ENCODE measurements at regions not wholly inside any gene's neighbourhood (a gene's known extent, or its start where the extent isn't known, plus 50 kb on each side); places are given as distances from the start of the nearest gene placed in this dataset.
"Not testable (repeated sequence)": the region's sequence is repeated elsewhere in the genome, so short reads cannot be mapped to it uniquely, and the experiment has no call there.

DNA sequence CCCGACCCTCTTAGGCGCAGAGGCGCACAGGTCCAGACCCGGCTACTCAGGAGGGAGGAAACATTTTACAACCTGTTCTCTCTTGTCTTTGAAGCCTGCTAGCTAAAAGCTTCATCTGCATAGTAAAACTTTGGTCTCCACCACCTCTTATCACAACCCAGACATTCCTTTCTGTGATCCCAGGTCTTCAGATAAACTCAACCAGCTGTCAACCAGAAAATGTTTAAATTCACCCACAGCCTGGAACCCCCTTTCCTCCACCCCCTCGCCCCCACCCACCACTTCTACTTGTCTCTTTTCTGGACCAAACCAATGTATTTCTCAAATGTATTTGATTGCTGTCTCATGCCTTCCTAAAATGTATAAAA is 169.1 kb upstream of the PRKX start:
- not testable (repeated sequence) for DNase-seq

DNA sequence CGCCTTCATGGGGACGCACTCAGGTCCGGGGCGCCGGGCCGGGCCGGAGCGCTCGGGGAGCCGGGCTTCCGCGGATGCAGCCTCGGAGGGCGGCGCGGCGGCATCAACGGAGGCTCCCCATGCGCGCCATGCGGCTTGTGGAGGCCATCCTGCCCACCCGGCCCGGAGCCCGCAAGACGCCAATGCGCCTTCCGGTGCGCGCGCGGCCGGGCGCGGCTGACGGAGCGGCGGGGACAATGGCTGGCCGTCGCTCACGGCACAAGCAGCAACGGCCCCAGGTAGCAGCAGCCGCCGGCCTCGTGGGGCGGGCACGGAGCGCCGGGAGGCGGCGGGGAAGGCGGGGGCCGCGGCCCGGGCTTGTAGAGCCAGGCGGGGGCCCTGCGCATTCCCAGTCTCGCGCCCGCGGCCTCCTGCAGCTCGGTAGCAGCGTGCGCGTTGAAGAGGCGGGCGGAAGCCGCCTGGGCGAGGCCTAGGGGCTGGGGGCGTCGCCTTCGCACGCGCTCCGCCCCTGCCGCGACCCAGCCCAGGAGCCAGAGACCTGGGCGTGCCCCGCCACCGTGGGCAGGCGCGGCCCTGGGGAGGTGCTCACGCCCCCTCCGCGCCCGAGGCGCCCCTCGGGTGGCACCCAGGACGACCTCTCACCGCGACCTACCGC is 168.6 kb upstream of the PRKX start:
- not testable (repeated sequence) for DNase-seq

DNA sequence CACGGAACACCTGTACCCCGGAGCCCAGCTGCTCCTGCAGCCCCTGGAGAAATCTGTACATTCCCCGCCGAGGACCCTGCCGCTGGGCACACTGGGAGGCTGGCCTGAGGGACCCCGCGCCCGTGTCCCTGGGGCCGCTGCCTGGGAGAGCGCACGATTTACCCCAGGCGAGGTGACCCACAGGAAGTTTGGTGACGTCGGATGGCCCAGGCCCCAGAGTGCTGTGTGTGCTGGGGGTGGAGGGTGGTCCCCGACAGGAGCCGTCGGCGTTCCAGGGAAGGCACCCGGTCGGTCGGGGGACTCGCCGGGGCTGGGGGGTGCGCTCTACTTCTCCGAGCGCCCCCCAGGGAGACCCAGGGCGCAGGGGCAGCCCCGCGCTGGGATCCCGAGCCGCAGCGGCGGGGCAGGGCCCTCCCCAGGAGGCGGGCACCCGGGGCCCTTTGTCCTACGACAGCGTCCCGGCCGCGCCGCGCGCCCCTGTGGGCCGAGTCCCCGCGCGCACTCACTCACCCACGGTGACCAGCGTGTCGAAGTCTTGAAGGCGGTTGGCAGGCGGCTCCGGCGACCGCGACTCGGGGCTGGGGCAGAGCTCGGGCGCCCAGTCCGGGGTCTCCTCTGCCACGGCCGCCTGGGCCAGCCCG is 167.9 kb upstream of the PRKX start:
- DNase-seq: not testable (repeated sequence)

DNA sequence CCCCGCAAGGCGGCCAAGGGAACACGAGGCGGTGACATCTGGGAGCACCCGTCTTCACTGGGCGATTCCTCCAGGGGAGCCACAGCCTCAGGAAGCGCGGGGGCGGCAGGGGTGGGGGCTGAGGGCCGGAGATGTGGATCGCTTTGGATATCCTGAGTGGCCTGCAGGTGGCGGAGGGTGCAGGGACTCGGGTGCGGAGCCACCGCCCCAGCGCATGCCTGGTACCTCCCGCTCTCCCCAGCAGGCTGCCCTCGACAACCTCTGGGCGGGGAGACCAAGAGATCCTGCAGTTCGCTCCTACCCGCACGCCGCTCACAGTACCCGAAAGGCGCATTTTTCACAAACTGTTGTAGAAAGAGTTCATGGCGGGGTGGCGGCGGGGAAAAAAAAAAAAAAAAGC is 162.9 kb upstream of the PRKX start:
- not testable (repeated sequence) for DNase-seq

DNA sequence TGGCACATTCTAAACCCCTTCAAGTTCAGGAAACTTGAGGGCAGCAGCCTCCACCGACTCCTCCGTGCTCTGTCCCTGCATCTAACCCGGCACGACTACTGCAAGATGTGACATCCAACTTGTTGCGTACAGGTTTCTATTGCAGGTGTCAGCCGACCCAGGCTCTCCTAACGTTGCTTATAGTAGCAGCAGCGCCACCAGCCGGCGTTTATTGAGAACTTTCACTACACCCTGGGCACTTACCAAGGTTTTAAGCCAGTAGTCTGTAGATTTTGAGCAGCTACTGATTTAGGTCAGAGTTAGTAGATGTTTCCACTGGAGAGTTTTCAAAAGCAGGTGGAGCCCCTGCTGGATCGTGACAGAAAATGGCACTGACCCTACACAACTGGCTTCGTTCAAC is 162.2 kb upstream of the PRKX start:
- DNase-seq: not testable (repeated sequence)

DNA sequence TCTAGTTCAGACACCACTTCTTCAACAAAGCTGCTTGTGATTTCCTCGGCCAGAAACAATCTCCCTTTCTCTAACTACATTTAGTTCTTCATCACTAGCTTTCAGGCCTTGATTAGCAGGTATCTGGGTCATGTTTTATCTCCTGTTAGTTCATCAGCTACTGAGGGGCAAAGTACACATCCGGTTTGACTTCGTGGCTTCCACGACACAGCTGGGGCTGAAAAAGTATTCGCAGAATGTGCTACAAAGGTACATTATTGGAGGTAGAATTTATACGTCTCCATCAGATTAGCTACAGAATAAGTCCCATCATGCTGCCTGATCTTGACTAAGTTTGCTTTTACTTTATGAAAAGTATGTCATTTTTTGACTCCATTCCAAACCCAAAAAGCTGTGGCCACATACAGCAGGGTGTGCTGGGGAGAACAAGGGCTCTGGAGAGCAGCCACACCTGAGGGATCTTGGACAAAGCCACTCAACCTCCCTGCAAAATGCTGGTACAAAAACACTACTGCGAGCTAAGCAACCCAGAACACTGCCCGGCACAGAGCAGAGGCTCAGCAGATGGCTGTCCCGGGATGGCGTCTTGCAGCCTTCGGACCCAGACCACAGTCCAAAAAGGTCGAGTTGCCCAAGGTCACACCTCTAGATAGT is 158.9 kb upstream of the PRKX start:
- DNase-seq: not testable (repeated sequence)

DNA sequence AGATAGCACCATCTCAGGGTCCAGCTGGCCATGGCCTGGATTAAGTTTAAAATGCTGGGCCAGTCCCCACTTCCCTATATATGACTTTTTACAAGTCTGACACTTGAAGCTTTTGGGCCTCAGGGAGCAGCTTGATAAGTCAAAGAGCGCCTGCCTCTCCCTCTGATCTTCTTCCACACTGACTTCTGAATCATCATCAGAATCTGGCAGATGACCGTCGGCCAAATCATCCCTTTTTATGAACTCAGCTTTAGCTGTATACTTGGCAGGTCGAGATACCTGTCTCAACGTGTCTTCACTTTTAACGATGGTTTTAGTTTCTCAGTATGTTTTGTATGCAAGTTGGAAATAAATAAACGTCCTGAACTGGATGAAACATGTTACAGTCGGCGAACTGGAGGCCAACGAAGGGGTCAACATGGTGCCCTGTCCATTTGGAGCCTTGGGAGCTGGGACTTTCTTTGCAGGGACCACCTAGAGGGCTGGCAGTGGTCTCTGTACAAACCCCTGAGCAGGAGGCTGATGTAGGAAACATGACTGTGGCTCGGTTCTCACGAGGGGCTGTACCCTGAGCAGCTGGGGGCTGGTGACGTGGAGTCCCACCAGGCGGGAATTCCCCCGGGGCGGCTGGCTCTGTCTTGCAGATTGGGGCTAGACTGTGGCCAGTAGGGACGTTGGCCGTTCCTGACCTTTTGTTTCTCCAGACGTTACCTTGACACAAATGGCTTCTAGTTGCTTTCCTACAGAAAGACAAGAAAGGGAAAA is 153.8 kb upstream of the PRKX start:
- DNase-seq: not testable (repeated sequence)

DNA sequence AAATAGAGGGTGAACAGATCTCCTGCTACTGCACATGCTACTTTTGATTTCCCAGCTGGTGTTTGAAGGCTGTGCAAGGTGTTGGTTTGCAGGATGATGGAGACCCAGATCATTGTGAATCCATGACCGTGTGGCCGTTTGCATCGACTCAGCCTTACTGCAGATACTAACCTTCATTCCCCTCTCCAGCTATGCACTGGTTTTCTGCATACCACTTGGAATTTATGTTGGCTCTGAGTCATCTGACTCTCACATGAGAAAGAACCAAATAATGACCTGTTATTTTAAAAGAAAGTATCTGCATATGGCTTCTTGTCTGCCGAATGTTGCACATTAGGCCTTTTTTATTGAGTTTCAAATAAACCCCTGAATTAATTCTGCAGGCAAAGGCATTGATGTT is 144.9 kb upstream of the PRKX start:
- DNase-seq: not testable (repeated sequence)

DNA sequence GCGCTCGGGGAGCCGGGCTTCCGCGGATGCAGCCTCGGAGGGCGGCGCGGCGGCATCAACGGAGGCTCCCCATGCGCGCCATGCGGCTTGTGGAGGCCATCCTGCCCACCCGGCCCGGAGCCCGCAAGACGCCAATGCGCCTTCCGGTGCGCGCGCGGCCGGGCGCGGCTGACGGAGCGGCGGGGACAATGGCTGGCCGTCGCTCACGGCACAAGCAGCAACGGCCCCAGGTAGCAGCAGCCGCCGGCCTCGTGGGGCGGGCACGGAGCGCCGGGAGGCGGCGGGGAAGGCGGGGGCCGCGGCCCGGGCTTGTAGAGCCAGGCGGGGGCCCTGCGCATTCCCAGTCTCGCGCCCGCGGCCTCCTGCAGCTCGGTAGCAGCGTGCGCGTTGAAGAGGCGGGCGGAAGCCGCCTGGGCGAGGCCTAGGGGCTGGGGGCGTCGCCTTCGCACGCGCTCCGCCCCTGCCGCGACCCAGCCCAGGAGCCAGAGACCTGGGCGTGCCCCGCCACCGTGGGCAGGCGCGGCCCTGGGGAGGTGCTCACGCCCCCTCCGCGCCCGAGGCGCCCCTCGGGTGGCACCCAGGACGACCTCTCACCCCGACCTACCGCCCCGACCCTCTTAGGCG is 130.2 kb upstream of the PRKX start:
- not testable (repeated sequence) for DNase-seq

DNA sequence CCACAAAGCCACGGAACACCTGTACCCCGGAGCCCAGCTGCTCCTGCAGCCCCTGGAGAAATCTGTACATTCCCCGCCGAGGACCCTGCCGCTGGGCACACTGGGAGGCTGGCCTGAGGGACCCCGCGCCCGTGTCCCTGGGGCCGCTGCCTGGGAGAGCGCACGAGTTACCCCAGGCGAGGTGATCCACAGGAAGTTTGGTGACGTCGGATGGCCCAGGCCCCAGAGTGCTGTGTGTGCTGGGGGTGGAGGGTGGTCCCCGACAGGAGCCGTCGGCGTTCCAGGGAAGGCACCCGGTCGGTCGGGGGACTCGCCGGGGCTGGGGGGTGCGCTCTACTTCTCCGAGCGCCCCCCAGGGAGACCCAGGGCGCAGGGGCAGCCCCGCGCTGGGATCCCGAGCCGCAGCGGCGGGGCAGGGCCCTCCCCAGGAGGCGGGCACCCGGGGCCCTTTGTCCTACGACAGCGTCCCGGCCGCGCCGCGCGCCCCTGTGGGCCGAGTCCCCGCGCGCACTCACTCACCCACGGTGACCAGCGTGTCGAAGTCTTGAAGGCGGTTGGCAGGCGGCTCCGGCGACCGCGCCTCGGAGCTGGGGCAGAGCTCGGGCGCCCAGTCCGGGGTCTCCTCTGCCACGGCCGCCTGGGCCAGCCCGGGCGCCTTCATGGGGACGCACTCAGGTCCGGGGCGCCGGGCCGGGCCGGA is 129.5 kb upstream of the PRKX start:
- DNase-seq: not testable (repeated sequence)

DNA sequence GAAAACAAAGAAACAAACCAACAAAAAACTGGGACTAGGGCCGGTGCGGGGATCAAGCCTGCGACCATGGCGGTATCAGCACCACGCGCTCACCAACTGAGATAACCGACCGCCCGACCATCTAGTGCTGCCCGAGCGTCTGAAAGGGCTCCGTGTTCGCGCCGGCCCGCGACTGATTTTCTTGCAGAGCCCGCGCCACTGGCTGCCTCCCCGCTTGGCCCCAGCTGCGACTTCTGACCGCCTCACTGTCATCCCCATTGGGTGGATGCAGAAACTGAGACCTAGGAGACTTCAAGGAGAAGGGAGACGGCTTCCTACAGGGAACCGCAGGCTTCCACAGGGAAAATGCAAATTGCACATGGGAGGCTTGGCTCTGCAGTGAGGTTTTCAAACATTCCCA is 125.3 kb upstream of the PRKX start:
- DNase-seq: not testable (repeated sequence)

DNA sequence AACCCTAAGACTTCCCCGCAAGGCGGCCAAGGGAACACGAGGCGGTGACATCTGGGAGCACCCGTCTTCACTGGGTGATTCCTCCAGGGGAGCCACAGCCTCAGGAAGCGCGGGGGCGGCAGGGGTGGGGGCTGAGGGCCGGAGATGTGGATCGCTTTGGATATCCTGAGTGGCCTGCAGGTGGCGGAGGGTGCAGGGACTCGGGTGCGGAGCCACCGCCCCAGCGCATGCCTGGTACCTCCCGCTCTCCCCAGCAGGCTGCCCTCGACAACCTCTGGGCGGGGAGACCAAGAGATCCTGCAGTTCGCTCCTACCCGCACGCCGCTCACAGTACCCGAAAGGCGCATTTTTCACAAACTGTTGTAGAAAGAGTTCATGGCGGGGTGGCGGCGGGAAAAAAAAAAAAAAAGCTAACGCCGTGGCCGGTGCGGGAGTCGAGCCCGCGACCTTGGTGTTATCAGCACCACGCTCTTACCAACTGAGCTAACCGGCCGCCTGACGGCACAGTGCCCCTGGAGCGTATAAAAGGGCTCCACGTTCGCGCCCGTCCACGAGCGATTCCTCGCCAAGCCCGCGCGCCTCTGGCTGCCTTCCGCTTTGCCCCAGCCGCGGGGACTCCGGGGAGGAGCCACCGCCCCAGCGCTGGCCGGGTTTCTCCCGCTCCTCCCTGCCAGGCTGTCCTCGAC is 124.7 kb upstream of the PRKX start:
- not testable (repeated sequence) for DNase-seq

DNA sequence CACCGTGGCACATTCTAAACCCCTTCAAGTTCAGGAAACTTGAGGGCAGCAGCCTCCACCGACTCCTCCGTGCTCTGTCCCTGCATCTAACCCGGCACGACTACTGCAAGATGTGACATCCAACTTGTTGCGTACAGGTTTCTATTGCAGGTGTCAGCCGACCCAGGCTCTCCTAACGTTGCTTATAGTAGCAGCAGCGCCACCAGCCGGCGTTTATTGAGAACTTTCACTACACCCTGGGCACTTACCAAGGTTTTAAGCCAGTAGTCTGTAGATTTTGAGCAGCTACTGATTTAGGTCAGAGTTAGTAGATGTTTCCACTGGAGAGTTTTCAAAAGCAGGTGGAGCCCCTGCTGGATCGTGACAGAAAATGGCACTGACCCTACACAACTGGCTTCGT is 123.8 kb upstream of the PRKX start:
- not testable (repeated sequence) for DNase-seq

DNA sequence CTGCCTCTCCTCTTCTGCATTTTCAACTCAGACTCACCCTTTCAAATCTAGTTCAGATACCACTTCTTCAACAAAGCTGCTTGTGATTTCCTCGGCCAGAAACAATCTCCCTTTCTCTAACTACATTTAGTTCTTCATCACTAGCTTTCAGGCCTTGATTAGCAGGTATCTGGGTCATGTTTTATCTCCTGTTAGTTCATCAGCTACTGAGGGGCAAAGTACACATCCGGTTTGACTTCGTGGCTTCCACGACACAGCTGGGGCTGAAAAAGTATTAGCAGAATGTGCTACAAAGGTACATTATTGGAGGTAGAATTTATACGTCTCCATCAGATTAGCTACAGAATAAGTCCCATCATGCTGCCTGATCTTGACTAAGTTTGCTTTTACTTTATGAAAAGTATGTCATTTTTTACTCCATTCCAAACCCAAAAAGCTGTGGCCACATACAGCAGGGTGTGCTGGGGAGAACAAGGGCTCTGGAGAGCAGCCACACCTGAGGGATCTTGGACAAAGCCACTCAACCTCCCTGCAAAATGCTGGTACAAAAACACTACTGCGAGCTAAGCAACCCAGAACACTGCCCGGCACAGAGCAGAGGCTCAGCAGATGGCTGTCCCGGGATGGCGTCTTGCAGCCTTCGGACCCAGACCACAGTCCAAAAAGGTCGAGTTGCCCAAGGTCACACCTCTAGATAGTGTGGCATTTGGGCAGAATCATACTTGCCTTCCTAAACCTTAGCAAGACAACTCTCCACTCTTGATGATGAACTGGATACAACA is 120.5 kb upstream of the PRKX start:
- not testable (repeated sequence) for DNase-seq

DNA sequence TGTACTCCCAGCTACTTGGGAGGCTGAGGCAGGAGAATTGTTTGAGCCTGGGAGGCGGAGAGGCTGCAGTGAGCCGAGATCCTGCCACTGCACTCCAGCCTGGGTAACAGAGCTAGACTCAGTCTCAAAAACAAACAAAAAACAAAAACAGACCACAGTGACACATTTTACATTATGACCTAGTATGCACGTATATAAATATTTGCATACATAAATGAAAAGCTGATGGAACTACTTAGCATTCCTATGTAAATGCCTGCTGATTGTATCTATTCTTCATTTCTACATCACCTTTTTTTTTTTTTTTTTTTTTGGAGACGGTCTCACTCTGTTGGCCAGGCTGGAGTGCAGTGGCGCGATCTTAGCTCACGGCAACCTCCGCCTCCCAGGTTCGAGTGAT is 116.6 kb upstream of the PRKX start:
- not testable (repeated sequence) for DNase-seq

DNA sequence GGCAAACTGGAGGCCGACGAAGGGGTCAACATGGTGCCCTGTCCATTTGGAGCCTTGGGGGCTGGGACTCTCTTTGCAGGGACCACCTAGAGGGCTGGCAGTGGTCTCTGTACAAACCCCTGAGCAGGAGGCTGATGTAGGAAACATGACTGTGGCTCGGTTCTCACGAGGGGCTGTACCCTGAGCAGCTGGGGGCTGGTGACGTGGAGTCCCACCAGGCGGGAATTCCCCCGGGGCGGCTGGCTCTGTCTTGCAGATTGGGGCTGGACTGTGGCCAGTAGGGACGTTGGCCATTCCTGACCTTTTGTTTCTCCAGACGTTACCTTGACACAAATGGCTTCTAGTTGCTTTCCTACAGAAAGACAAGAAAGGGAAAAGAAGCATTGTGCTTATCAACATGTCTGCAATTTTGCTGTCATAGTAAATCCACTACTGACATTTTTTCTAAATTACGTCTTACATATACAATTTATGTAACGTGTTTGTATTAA is 115.6 kb upstream of the PRKX start:
- not testable (repeated sequence) for DNase-seq

DNA sequence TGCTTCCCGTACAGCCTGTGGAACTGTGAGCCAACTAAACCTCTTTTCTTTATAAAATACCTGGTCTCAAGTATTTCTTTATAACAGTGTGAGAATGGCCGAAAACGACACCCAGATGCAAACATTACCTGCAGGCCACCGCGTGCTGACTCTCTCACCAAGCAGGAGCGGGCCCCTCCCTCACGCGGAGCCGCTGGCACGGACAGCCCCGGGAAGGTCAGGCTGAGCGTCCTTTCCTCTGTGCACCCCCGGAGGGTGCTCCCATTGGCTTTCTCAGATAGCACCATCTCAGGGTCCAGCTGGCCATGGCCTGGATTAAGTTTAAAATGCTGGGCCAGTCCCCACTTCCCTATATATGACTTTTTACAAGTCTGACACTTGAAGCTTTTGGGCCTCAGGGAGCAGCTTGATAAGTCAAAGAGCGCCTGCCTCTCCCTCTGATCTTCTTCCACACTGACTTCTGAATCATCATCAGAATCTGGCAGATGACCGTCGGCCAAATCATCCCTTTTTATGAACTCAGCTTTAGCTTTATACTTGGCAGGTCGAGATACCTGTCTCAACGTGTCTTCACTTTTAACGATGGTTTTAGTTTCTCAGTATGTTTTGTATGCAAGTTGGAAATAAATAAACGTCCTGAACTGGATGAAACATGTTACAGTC is 115.1 kb upstream of the PRKX start:
- not testable (repeated sequence) for DNase-seq

DNA sequence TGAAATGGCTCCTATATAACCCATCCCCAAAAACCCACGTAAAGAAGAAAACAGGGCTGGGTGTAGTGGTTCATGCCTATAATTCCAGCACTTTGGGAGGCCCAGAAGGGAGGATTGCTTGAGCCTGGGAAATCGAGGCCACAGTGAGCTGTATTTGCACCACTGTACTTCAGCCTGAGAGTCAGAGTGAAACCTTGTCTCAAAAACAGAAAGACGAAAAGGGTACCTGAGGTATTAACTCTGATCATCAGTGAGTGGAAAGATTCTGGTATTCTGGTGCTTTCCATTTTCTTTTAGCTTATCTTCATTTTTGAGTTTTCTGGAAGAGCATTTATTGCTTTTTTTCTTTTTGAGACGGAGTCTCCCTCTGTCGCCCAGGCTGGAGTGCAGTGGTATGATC is 110.6 kb upstream of the PRKX start:
- DNase-seq: not testable (repeated sequence)

DNA sequence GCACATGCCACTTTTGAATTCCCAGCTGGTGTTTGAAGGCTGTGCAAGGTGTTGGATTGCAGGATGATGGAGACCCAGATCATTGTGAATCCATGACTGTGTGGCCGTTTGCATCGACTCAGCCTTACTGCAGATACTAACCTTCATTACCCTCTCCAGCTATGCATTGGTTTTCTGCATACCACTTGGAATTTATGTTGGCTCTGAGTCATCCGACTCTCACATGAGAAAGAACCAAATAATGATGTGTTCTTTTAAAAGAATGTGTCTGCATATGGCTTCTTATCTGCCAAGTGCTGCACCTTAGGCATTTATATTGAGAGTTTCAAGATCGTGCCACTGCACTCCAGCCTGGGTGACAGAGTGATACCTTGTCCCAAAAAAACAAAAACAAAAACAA is 106.7 kb upstream of the PRKX start:
- no peak for DNase-seq

DNA sequence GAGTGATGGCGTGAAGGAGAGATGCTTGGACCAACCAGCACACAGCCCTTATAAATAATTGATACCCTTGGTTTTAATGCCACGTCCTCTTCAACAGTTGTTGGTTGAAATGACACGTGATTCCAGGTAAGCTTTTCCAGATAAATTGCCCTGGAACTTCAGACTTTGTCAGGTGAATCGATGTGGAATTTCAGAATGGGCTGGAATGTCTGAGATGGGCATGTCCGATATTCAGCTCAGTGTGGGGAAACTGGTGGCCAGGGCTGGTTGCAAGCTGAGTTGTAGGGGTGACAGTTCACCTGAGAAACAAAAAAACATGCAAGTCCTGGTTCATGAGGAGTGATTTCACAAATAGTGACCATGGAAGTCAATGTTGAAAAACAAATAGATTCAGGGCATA is 104.0 kb upstream of the PRKX start:
- DNase-seq: not testable (repeated sequence)

Data from eye (tissue), 1 donor.